ENCODE measurements at regions not wholly inside any gene's neighbourhood (a gene's known extent, or its start where the extent isn't known, plus 50 kb on each side); places are given as distances from the start of the nearest gene placed in this dataset.

DNA sequence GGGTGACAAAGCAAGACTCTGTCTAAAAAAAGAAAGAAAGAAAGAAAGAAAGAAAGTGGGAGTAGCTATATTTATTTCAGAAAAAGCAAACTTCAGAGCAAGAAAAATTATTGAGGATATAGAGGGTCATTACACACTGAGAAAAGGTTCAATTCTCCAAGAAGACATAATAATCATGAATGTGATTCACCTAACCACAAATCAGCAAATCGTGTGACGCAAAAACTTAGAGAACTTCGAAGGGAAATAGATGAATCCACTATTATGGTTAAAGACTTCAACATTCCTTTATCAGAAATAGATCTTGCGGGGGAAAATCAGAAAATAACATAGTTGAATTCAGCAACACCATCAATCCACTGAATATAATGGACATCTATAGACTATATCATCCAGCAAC lies 219.3 kb upstream of the LDB2 start:
- TF ChIP-seq, protein P1, sequence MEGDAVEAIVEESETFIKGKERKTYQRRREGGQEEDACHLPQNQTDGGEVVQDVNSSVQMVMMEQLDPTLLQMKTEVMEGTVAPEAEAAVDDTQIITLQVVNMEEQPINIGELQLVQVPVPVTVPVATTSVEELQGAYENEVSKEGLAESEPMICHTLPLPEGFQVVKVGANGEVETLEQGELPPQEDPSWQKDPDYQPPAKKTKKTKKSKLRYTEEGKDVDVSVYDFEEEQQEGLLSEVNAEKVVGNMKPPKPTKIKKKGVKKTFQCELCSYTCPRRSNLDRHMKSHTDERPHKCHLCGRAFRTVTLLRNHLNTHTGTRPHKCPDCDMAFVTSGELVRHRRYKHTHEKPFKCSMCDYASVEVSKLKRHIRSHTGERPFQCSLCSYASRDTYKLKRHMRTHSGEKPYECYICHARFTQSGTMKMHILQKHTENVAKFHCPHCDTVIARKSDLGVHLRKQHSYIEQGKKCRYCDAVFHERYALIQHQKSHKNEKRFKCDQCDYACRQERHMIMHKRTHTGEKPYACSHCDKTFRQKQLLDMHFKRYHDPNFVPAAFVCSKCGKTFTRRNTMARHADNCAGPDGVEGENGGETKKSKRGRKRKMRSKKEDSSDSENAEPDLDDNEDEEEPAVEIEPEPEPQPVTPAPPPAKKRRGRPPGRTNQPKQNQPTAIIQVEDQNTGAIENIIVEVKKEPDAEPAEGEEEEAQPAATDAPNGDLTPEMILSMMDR (conservative IDR thresholded peaks at IDR 0.05; ENCODE audit: low read depth in 2 of 2), result no peak
- TF ChIP-seq EZH2 (IDR thresholded peaks at IDR 0.05; ENCODE audit: low read depth, unreplicated experiment), result no peak

Data from GM23338 (cell line).